ENCODE measurements at regions not wholly inside any gene's neighbourhood (a gene's known extent, or its start where the extent isn't known, plus 50 kb on each side); places are given as distances from the start of the nearest gene placed in this dataset.
A peak's percentile ranks its signal among the peaks of the same experiment; 100 is the strongest.
"Not testable (repeated sequence)": the region's sequence is repeated elsewhere in the genome, so short reads cannot be mapped to it uniquely, and the experiment has no call there.

- DNase-seq: no peak
These were observed 904.2 kb upstream of the NXPH2 start for GRCh38 chr2:139684286-139684860.

- no peak for DNase-seq
These were observed 894.4 kb upstream of the NXPH2 start for GRCh38 chr2:139674577-139674976.

GRCh38 chr2:139673447-139673846 lies 893.3 kb upstream of the NXPH2 start:
- not testable (repeated sequence) for DNase-seq

GRCh38 chr2:139669675-139670074 lies 889.5 kb upstream of the NXPH2 start:
- no peak for DNase-seq

- no peak for DNase-seq
These were observed 872.2 kb upstream of the NXPH2 start for GRCh38 chr2:139652385-139652784.

DNA sequence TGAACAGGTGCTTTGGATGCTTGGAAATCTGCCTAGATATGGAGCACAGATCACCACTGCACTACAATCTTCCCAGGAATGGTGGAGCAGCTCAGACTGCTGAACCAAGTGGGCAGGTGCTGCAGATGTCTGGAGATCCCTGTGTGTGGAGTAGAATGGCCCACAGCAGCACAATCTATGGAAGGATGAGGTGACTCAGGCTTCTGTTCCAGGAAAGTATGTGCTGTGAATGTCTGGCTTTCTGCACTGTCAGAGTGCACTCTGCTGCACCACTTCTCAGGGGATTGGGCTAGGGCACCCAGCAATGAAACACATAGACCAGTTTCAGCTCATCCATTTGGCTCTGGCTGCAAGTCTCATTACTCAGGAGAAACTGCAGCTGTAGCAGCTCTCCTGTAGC lies 865.4 kb upstream of the NXPH2 start:
- no peak for DNase-seq

DNA sequence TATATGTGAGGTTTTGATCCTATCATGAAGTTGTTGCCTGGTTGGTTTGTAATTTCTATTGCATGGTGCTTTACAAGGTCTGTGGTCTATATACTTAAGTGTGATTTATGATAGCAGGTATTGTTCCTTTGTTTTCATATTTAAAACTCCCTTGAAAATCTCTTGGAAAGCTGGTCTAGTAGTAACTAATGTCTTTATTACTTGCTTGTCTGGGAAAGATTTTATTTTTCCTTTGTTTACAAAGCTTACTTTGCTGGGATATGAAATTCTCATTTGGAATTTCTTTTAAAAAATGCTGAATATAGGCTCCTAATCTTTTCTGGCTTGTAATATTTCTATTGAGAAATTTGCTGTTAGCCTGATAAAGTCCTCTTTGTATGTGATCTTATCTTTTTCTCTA lies 862.9 kb upstream of the NXPH2 start:
- no peak for DNase-seq

GRCh38 chr2:139631966-139632365 lies 851.8 kb upstream of the NXPH2 start:
- no peak for DNase-seq

- no peak for DNase-seq
These were observed 848.7 kb upstream of the NXPH2 start for GRCh38 chr2:139628931-139629330.

DNA sequence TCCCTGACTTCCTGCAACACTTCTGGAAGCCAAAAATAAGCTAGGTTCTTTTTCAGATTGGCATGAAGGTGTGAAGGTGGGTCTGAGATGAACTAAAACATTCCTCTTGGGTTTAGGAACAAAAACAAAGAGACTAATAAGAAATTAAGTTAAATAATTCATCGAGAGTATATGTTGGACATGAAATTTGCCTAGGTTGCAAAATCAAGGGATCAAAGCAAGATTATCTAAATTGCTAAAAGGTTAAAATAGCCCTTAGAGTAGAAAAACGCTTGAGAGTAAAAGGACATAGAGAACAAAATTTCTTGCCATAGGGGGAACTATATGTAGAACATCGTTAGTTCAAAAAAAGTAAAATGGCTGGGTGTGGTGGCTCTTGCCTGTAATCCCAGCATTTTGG lies 845.9 kb upstream of the NXPH2 start:
- no peak for DNase-seq

DNA sequence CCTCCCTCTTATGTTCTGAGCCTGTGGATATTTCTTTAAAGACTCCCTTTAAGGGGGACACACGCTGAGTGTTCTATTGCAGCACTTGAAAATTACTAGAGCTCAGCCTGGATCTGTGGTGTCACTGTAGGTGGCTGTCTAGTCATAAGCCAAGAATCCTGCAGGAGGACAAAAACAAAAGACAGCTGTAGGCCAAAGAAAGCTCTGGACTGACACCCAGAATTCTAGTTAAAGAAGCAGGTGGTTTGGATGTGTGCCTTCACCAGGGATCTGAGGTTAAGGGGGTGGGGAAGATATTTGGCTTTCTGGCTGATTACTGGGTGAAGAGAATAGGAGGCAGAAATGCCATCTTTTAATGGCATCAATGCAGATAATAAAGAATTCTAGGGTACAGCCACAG lies 842.5 kb upstream of the NXPH2 start:
- DNase-seq: no peak

DNA sequence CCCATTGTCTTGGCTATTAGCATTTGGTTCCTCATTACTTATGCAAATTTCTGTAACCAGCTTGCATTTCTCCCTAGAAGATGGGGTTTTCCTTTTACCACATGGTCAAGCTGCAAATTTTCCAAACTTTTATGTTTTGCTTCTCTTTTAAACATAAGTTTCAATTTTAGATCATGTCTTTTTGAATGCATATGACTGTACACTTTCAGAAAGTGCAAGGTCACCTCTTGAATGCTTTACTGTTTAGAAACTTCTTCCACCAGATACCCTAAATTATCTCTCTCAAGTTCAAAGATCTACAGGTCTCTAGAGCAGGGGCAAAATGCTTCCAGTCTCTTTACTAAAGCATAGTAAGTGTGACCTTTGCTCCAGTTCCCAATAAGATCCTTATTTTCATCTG lies 837.6 kb upstream of the NXPH2 start:
- no peak for DNase-seq

DNA sequence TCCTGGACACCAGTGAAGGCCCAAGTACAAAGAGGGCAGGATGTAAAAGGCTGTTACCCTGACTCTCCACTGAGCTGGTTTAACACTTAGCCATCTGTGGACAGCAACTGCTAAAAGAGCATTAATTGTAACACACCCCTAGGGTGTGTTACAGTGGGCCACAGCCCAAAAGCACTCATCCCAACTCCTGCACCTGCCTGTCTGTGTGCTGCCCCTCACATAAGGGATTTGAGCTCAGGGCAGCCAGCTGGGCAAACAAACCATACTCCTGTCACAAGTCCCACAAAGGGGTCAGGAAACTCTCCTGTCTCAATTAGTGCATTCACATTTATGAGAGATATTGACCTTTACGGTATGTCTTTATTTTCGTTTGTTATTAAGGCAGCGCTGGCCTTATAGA lies 833.1 kb upstream of the NXPH2 start:
- no peak for DNase-seq

GRCh38 chr2:139610512-139610911 lies 830.3 kb upstream of the NXPH2 start:
- DNase-seq: no peak

- DNase-seq: no peak
These were observed 828.9 kb upstream of the NXPH2 start for GRCh38 chr2:139609109-139609508.

DNA sequence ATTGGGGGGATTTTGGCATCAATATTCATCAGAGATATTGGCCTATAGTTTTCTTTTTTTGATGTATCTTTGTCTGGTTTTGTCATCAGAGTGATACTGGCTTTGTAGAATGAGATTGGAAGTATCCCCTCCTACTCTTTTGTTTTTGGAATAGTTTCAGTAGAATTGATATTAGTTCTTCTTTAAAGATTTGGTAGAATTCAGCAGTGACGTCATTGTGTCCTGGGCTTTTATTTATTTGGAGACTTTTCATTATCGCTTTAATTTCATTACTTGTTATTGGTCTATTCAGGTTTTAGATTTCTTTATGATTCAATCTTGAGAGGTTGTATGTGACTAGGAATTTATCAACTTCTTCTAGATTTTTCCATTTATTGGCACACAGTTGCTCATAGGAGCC lies 825.5 kb upstream of the NXPH2 start:
- DNase-seq: no peak

DNA sequence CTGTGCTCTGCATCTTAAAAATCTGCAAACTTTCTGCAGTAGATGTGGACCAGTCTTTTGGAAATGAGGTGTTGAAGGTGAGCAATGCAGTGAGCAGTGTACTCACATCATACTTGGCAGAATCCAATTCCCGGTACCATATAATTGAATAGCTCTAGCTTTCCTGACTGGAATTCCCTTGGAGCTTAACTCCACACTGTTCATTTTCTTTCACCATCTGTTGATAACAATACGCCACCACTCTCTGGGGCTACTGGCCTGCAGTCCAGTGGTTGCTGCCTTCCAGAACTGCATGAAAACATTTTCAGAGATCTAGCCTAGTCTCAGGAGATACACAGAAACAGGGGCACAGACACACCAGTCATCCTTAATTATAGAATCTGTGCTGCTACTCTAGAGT lies 820.0 kb upstream of the NXPH2 start:
- DNase-seq: no peak

- no peak for DNase-seq
These were observed 804.9 kb upstream of the NXPH2 start for GRCh38 chr2:139585101-139585500.

DNA sequence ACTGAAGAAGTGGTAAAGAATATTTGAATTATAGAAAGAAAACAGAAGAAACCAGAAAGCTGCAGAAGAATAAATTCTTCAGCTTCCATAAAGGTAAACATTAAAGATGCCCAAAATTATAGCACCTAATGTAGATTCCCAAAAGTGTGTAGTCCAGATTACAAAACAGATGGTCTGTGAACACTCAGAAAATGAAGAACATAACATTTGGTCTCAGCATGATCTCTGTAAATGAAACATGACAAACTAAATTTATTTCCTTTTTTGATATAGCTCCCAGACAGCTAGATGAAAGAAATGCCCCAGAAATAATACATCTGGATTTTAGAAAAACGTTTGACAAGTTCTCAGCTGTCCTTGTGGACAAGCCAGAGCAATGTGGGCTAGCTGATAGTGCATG lies 794.2 kb upstream of the NXPH2 start:
- DNase-seq: no peak

DNA sequence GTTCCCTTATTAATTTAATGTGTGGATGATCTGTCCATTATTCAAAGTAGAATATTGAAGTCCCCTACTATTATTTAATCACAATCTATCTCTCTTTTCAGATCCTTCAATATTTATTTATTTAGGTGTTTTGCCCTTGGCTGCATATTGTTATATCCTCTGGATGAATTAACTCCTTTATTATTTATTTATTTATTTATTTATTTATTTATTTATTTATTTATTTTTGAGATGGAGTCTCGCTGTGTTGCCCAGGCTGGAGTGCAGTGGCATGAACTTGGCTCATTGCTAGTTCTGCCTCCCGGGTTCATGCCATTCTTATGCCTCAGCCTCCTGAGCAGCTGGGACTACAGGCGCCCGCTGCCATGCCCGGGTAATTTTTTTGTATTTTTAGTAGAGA lies 776.6 kb upstream of the NXPH2 start:
- DNase-seq: no peak

DNA sequence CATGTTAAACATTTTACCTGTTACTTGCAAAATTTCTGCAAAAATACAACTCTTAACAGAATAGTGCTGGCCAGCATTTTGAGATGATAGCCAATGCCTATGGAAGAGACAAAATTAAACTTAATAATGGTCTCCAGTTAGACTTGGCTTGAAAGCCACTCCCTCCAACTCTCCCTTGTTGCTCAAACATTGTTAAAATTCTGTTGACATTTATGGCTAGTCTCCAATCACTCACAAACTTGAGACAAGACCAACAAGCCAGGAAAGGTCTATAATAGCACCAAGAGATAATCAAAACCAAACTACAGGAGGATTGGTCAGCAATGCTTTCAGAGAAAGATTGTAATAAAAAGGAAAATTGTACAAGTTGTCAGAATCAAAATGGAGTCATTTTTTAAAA lies 770.7 kb upstream of the NXPH2 start:
- DNase-seq: no peak

DNA sequence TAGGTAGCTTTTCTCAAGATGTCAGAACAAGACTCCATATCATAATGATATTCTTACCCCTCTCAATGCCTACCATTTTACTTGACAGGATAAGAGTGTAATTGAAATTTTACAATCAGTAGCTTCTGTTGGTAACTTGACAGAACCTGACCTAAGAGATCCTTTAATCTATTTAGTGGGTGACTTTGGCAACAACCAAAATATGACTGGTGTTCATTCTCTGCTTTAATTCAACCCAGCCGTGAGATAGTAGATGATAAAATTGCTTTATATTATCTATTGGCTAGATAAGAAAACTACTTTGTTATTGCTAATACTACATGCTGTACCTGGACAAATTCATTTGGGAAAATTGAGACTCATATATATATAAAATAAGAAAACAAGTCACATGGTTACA lies 770.2 kb upstream of the NXPH2 start:
- DNase-seq: no peak

DNA sequence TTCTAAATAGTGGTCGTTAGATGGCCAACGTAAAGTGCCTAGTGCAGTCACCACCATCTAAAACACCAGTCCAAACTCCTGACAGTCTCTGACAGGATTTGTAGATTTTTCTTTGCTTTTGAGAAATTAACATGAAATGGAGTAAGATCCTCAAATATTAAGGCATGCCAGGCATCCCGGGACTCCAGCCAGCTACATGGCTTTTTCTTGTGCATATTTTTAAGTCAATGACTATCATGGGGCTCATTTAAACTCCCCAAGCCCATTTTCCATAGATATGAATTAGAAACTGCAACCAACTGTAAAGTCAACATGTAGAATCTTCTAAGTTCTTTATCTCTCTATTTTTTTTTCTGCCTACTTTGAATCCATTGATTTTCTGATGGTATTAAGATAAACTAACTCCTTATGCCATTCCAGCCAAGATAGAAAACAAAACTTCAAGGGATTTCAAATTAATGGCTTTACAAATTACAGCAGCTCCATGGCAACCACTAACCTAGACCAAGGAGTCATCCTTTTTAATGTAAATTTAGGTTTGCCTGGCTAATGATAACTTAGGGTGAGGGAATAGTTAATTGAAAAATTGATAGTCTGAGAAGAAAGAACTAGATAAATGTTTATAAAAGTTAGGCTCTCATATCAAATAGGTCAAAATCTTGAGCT lies 764.1 kb upstream of the NXPH2 start:
- no peak for DNase-seq

GRCh38 chr2:139538332-139539020 lies 758.3 kb upstream of the NXPH2 start:
- DNase-seq: not testable (repeated sequence)

GRCh38 chr2:139529080-139529479 lies 748.9 kb upstream of the NXPH2 start:
- peak; percentile 50 for DNase-seq
